Germinal center (tissue), 1 donor: ENCODE measurements at regions not wholly inside any gene's neighbourhood (a gene's known extent, or its start where the extent isn't known, plus 50 kb on each side); places are given as distances from the start of the nearest gene placed in this dataset.

Experiments
- DNase-seq: peaks from one replicate; pipeline ENCODE4 v3.0.0; 2012; ENCODE audit warnings: mixed read lengths, low spot score

- DNase-seq = no peak
These were observed 96.2 kb upstream of the VSTM2B start for GRCh38 chr19:29429581-29429980.

- no peak for DNase-seq
These were observed 94.5 kb upstream of the VSTM2B start for GRCh38 chr19:29431332-29431731.

- DNase-seq = no peak
These were observed 93.1 kb upstream of the VSTM2B start for GRCh38 chr19:29432677-29433076.

- no peak for DNase-seq
These were observed 89.1 kb upstream of the VSTM2B start for GRCh38 chr19:29436591-29437103.

GRCh38 chr19:29439021-29439420 lies 86.8 kb upstream of the VSTM2B start:
- DNase-seq = no peak

GRCh38 chr19:29439688-29440550 lies 85.9 kb upstream of the VSTM2B start:
- DNase-seq = no peak

- DNase-seq = no peak
These were observed 83.7 kb upstream of the VSTM2B start for GRCh38 chr19:29442094-29442493.

- DNase-seq = no peak
These were observed 82.9 kb upstream of the VSTM2B start for GRCh38 chr19:29442910-29443309.

GRCh38 chr19:29445246-29445645 lies 80.5 kb upstream of the VSTM2B start:
- no peak for DNase-seq

- no peak for DNase-seq
These were observed 79.4 kb upstream of the VSTM2B start for GRCh38 chr19:29446361-29446760.

GRCh38 chr19:29448046-29448445 lies 77.7 kb upstream of the VSTM2B start:
- no peak for DNase-seq

- no peak for DNase-seq
These were observed 76.4 kb upstream of the VSTM2B start for GRCh38 chr19:29449371-29449770.

- DNase-seq = no peak
These were observed 75.5 kb upstream of the VSTM2B start for GRCh38 chr19:29450306-29450705.

GRCh38 chr19:29450812-29451211 lies 75.0 kb upstream of the VSTM2B start:
- DNase-seq = no peak

GRCh38 chr19:29454109-29454508 lies 71.7 kb upstream of the VSTM2B start:
- DNase-seq = no peak

GRCh38 chr19:29457413-29457812 lies 68.4 kb upstream of the VSTM2B start:
- DNase-seq = no peak

- no peak for DNase-seq
These were observed 57.9 kb upstream of the VSTM2B start for GRCh38 chr19:29467824-29468401.

GRCh38 chr19:29475469-29475868 lies 50.3 kb upstream of the VSTM2B start:
- DNase-seq = no peak
